ENCODE measurements at regions not wholly inside any gene's neighbourhood (a gene's known extent, or its start where the extent isn't known, plus 50 kb on each side); places are given as distances from the start of the nearest gene placed in this dataset.
"Not testable (repeated sequence)": the region's sequence is repeated elsewhere in the genome, so short reads cannot be mapped to it uniquely, and the experiment has no call there.

GRCh38 chr1:199030541-199030940 lies 391.7 kb downstream of the PTPRC start:
- TF ChIP-seq, protein P1, sequence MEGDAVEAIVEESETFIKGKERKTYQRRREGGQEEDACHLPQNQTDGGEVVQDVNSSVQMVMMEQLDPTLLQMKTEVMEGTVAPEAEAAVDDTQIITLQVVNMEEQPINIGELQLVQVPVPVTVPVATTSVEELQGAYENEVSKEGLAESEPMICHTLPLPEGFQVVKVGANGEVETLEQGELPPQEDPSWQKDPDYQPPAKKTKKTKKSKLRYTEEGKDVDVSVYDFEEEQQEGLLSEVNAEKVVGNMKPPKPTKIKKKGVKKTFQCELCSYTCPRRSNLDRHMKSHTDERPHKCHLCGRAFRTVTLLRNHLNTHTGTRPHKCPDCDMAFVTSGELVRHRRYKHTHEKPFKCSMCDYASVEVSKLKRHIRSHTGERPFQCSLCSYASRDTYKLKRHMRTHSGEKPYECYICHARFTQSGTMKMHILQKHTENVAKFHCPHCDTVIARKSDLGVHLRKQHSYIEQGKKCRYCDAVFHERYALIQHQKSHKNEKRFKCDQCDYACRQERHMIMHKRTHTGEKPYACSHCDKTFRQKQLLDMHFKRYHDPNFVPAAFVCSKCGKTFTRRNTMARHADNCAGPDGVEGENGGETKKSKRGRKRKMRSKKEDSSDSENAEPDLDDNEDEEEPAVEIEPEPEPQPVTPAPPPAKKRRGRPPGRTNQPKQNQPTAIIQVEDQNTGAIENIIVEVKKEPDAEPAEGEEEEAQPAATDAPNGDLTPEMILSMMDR (IDR thresholded peaks at IDR 0.05), result not testable (repeated sequence)
- TF ChIP-seq POLR2A (IDR thresholded peaks at IDR 0.05), result not testable (repeated sequence)

Data from upper lobe of left lung (tissue), 4 donors.